ENCODE measurements at regions not wholly inside any gene's neighbourhood (a gene's known extent, or its start where the extent isn't known, plus 50 kb on each side); places are given as distances from the start of the nearest gene placed in this dataset.

DNA sequence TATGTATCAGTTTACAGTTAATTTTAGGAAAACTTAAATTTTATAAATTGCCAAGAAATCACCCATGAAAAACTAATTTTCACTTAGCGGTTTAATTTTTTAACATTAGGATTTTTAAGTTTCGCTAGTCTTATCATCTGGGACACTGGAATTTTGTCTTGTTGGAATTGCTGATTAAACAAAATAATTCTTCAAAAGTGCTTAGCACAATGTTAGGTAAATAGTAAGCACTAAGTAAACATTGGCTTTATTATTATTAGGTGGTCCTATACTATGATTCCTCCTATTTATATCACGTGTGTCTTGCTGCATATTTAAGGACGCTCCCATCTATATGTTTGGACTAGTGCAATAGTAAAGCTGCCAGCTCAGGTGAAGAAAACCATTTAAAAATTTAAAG is 54.6 kb upstream of the MAP4K3 start:
- TF ChIP-seq, protein P1, sequence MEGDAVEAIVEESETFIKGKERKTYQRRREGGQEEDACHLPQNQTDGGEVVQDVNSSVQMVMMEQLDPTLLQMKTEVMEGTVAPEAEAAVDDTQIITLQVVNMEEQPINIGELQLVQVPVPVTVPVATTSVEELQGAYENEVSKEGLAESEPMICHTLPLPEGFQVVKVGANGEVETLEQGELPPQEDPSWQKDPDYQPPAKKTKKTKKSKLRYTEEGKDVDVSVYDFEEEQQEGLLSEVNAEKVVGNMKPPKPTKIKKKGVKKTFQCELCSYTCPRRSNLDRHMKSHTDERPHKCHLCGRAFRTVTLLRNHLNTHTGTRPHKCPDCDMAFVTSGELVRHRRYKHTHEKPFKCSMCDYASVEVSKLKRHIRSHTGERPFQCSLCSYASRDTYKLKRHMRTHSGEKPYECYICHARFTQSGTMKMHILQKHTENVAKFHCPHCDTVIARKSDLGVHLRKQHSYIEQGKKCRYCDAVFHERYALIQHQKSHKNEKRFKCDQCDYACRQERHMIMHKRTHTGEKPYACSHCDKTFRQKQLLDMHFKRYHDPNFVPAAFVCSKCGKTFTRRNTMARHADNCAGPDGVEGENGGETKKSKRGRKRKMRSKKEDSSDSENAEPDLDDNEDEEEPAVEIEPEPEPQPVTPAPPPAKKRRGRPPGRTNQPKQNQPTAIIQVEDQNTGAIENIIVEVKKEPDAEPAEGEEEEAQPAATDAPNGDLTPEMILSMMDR (IDR thresholded peaks at IDR 0.05), result no peak
- no peak for TF ChIP-seq POLR2A (IDR thresholded peaks at IDR 0.05)

Measured in stomach (tissue), 4 donors.